ENCODE measurements at regions not wholly inside any gene's neighbourhood (a gene's known extent, or its start where the extent isn't known, plus 50 kb on each side); places are given as distances from the start of the nearest gene placed in this dataset.

GRCh38 chr3:145017959-145018358, 1046.3 kb downstream of the DIPK2A start:
- TF ChIP-seq CTCF (IDR thresholded peaks at IDR 0.05): no peak
- peak in 1 of 3 donors; percentile 13 for TF ChIP-seq POLR2AphosphoS5 (IDR thresholded peaks at IDR 0.05)

All from breast epithelium (tissue), 3 donors.